ENCODE measurements at regions not wholly inside any gene's neighbourhood (a gene's known extent, or its start where the extent isn't known, plus 50 kb on each side); places are given as distances from the start of the nearest gene placed in this dataset.
"Not testable (repeated sequence)": the region's sequence is repeated elsewhere in the genome, so short reads cannot be mapped to it uniquely, and the experiment has no call there.

- TF ChIP-seq ZNF274 (IDR thresholded peaks at IDR 0.05; ENCODE audit: low read depth, low read length): no peak
- H3K4me3 ChIP-seq (ENCODE audit: low read length): no peak overlapping the region
Observed at GRCh38 chr5:68659881-68660280, 433.9 kb upstream of the SLC30A5 start.

- no peak overlapping the region for H3K4me3 ChIP-seq (ENCODE audit: low read length)
- no peak for TF ChIP-seq ZNF274 (IDR thresholded peaks at IDR 0.05; ENCODE audit: low read depth, low read length)
Observed at GRCh38 chr5:68661237-68661636, 432.6 kb upstream of the SLC30A5 start.

- H3K4me3 ChIP-seq (ENCODE audit: low read length): no peak overlapping the region
- TF ChIP-seq ZNF274 (IDR thresholded peaks at IDR 0.05; ENCODE audit: low read depth, low read length): no peak
Observed at GRCh38 chr5:68662804-68663307, 431.0 kb upstream of the SLC30A5 start.

GRCh38 chr5:68669864-68670575 is 423.8 kb upstream of the SLC30A5 start:
- no peak for TF ChIP-seq ZNF274 (IDR thresholded peaks at IDR 0.05; ENCODE audit: low read depth, low read length)
- H3K4me3 ChIP-seq (ENCODE audit: low read length): no peak overlapping the region

- H3K4me3 ChIP-seq (ENCODE audit: low read length): no peak overlapping the region
- no peak for TF ChIP-seq ZNF274 (IDR thresholded peaks at IDR 0.05; ENCODE audit: low read depth, low read length)
Observed at GRCh38 chr5:68673106-68673822, 420.6 kb upstream of the SLC30A5 start.

GRCh38 chr5:68673823-68674180 is 420.0 kb upstream of the SLC30A5 start:
- no peak for TF ChIP-seq ZNF274 (IDR thresholded peaks at IDR 0.05; ENCODE audit: low read depth, low read length)
- no peak overlapping the region for H3K4me3 ChIP-seq (ENCODE audit: low read length)

GRCh38 chr5:68679041-68679440 is 414.8 kb upstream of the SLC30A5 start:
- H3K4me3 ChIP-seq (ENCODE audit: low read length): no peak overlapping the region
- TF ChIP-seq ZNF274 (IDR thresholded peaks at IDR 0.05; ENCODE audit: low read depth, low read length): no peak

GRCh38 chr5:68680366-68680765 is 413.4 kb upstream of the SLC30A5 start:
- no peak for TF ChIP-seq ZNF274 (IDR thresholded peaks at IDR 0.05; ENCODE audit: low read depth, low read length)
- no peak overlapping the region for H3K4me3 ChIP-seq (ENCODE audit: low read length)

GRCh38 chr5:68681929-68682328 is 411.9 kb upstream of the SLC30A5 start:
- no peak overlapping the region for H3K4me3 ChIP-seq (ENCODE audit: low read length)
- TF ChIP-seq ZNF274 (IDR thresholded peaks at IDR 0.05; ENCODE audit: low read depth, low read length): no peak

- TF ChIP-seq ZNF274 (IDR thresholded peaks at IDR 0.05; ENCODE audit: low read depth, low read length): no peak
- H3K4me3 ChIP-seq (ENCODE audit: low read length): no peak overlapping the region
Observed at GRCh38 chr5:68682400-68683160, 411.2 kb upstream of the SLC30A5 start.

GRCh38 chr5:68683632-68684036 is 410.2 kb upstream of the SLC30A5 start:
- TF ChIP-seq ZNF274 (IDR thresholded peaks at IDR 0.05; ENCODE audit: low read depth, low read length): no peak
- H3K4me3 ChIP-seq (ENCODE audit: low read length): no peak overlapping the region

GRCh38 chr5:68685863-68686262 is 408.0 kb upstream of the SLC30A5 start:
- no peak for TF ChIP-seq ZNF274 (IDR thresholded peaks at IDR 0.05; ENCODE audit: low read depth, low read length)
- H3K4me3 ChIP-seq (ENCODE audit: low read length): no peak overlapping the region

- no peak for TF ChIP-seq ZNF274 (IDR thresholded peaks at IDR 0.05; ENCODE audit: low read depth, low read length)
Observed at GRCh38 chr5:68688547-68688946, 405.3 kb upstream of the SLC30A5 start.

GRCh38 chr5:68689010-68689409 is 404.8 kb upstream of the SLC30A5 start:
- H3K4me3 ChIP-seq (ENCODE audit: low read length): no peak overlapping the region
- TF ChIP-seq ZNF274 (IDR thresholded peaks at IDR 0.05; ENCODE audit: low read depth, low read length): no peak

More at GRCh38 chr5:68688547-68688946, 405.3 kb upstream of the SLC30A5 start:
- H3K4me3 ChIP-seq (ENCODE audit: low read length): no peak overlapping the region

GRCh38 chr5:68691874-68692273 is 401.9 kb upstream of the SLC30A5 start:
- not testable (repeated sequence) for H3K4me3 ChIP-seq (ENCODE audit: low read length)

All from GM08714 (cell line).